ENCODE measurements at regions not wholly inside any gene's neighbourhood (a gene's known extent, or its start where the extent isn't known, plus 50 kb on each side); places are given as distances from the start of the nearest gene placed in this dataset.
"Not testable (repeated sequence)": the region's sequence is repeated elsewhere in the genome, so short reads cannot be mapped to it uniquely, and the experiment has no call there.

- DNase-seq (ENCODE audit: extremely low spot score); POLR2A ChIA-PET; CTCF ChIA-PET: not testable (repeated sequence)
Observed at GRCh38 chr11:3468963-3469362, 90.0 kb upstream of the ZNF195 start.

DNA sequence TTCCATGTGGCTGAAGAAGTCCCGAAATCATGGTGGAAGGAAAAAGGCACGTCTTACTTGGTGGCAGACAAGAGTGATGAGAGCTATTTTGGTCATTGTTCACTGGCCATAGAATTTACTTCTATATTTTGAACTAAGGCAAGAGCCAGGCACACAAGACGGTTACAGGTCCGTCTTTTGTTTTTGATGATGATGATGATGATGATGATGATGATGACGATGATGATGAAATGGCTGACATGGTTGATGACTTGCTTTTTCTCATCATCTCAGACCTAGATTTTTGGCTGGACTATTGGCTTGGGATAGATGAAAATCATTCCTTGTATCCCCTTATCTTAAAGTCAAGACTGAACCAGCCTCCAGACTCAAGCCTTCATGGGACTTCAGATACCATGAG, 88.7 kb upstream of the ZNF195 start:
- CTCF ChIA-PET; DNase-seq (ENCODE audit: extremely low spot score); POLR2A ChIA-PET: not testable (repeated sequence)

DNA sequence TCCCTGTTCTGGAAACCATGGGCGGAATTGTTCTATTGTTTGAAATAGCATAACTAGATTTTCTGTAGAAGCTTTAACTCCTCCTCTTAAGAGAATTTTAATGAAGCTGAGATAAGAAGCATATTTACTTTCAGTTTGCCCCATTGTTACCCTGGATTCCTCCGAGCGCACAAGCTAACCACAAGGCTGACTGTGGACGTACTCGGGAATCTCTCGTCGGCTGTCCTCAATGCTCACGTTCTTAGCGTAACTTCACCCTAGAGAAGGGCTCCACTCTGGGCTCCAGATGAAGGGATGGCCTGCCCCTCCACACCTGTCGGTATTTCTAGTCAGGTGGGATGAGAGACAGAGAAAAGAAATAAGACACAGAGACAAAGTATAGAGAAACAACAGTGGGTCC, 76.7 kb upstream of the ZNF195 start:
- DNase-seq (ENCODE audit: extremely low spot score); POLR2A ChIA-PET: not testable (repeated sequence)
- CTCF ChIA-PET: interaction anchor here (0.8 kb wide), 2 partner anchors 125 to 153 kb away, joined by 3 read pairs; no protein-coding TSS in a partner anchor

GRCh38 chr11:3454844-3455243, 75.9 kb upstream of the ZNF195 start:
- TF ChIP-seq, protein P1, sequence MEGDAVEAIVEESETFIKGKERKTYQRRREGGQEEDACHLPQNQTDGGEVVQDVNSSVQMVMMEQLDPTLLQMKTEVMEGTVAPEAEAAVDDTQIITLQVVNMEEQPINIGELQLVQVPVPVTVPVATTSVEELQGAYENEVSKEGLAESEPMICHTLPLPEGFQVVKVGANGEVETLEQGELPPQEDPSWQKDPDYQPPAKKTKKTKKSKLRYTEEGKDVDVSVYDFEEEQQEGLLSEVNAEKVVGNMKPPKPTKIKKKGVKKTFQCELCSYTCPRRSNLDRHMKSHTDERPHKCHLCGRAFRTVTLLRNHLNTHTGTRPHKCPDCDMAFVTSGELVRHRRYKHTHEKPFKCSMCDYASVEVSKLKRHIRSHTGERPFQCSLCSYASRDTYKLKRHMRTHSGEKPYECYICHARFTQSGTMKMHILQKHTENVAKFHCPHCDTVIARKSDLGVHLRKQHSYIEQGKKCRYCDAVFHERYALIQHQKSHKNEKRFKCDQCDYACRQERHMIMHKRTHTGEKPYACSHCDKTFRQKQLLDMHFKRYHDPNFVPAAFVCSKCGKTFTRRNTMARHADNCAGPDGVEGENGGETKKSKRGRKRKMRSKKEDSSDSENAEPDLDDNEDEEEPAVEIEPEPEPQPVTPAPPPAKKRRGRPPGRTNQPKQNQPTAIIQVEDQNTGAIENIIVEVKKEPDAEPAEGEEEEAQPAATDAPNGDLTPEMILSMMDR (IDR thresholded peaks at IDR 0.05; ENCODE audit: control extremely low read depth, extremely low read depth, low read depth, missing control alignments): peak; percentile 42
- CTCF ChIA-PET; DNase-seq (ENCODE audit: extremely low spot score); POLR2A ChIA-PET: not testable (repeated sequence)

GRCh38 chr11:3453596-3454256, 74.8 kb upstream of the ZNF195 start:
- POLR2A ChIA-PET; DNase-seq (ENCODE audit: extremely low spot score): not testable (repeated sequence)
- CTCF ChIA-PET: interaction anchor here (0.6 kb wide), 1 partner anchor 128 kb away, joined by 3 read pairs; no protein-coding TSS in a partner anchor

GRCh38 chr11:3450822-3451221, 71.9 kb upstream of the ZNF195 start:
- DNase-seq (ENCODE audit: extremely low spot score); CTCF ChIA-PET; POLR2A ChIA-PET: not testable (repeated sequence)

DNA sequence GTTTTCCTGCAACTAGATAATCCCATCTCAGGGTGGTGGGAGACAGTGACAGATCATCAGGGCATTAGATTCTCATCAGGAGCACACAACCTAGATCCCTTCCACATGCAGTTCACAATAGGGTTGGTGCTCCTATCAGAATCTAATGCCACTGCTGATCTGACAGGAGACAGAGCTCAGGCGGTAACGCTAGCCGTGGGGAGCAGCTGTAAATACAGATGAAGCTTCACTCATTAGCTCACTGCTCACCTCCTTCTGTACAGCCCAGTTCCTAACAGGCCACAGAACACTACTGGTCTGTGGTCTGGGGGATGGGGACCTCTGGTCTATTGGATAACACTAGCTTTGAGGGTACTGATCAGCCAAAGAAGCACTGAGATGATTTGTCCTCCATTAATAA, 66.6 kb upstream of the ZNF195 start:
- DNase-seq (ENCODE audit: extremely low spot score); CTCF ChIA-PET; POLR2A ChIA-PET: not testable (repeated sequence)

GRCh38 chr11:3444420-3444744, 65.4 kb upstream of the ZNF195 start:
- CTCF ChIA-PET: not testable (repeated sequence)

GRCh38 chr11:3443700-3444419, 64.9 kb upstream of the ZNF195 start:
- DNase-seq (ENCODE audit: extremely low spot score); CTCF ChIA-PET; POLR2A ChIA-PET: not testable (repeated sequence)

More at GRCh38 chr11:3444420-3444744, 65.4 kb upstream of the ZNF195 start:
- DNase-seq (ENCODE audit: extremely low spot score); POLR2A ChIA-PET: not testable (repeated sequence)

DNA sequence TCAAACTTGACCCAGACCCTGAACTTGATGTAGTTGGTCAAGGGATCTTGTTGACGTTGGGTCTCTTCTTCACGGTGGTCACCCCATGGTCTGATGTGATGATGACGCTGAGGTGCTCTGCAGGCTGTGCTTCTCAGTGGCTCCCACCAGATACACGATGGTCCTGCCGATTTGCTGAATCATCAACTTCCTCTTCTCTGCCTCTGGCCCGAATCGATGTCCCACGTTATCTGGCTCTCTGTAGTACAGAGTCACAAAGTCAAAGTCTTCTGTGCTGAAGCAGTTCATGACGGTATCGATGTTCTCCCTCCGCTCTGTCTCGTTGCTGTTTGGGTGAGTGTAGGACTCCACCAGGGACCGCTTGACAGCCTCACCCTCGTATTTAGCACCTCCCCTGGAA, 58.5 kb upstream of the ZNF195 start:
- DNase-seq (ENCODE audit: extremely low spot score); CTCF ChIA-PET; POLR2A ChIA-PET: not testable (repeated sequence)

DNA sequence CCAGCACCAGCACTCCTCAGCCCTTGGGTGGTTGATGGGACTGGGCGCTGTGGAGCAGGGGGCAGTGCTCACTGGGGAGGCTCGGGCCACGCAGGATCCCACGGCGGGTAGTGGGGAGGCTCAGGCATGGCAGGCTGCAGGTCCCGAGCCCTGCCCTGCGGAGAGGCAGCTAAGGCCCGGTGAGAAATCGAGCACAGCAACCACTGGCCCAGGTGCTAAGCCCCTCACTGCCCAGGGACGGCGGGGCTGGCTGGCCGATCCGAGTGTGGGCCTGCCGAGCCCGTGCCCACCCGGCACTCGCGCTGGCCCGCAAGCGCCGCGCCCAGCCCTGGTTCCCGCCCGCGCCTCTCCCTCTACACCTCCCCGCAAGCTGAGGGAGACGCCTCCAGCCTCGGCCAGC, 56.0 kb upstream of the ZNF195 start:
- TF ChIP-seq, protein P1 (IDR thresholded peaks at IDR 0.05; ENCODE audit: control extremely low read depth, extremely low read depth, low read depth, missing control alignments): no peak
- ChIA-PET CTCF (no interaction called here), POLR2A (no interaction called here)
- DNase-seq (ENCODE audit: extremely low spot score): no peak

DNA sequence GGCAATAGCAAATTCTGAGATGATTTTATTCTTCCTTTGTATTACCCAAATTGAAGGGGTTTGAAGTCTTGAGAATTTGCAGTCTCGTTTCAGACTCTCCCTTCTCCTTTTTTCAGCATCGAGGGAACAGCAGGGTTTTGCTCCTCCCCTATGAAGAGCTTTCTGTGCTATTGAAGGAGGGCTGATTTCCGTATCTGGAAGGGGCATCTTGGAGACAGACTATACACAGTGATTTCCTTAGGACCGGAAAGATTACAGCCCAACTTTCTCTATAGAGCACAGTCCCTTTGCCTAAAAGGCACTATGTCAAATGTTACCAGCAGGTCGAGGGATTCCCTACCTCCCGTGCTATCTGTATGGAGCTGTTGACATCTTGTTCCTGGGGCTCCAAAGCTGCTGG, 50.2 kb upstream of the ZNF195 start:
- POLR2A ChIA-PET; CTCF ChIA-PET; DNase-seq (ENCODE audit: extremely low spot score): not testable (repeated sequence)

Measured in GM10248 (cell line).